Ascending aorta (tissue), 2 donors: ENCODE measurements at regions not wholly inside any gene's neighbourhood (a gene's known extent, or its start where the extent isn't known, plus 50 kb on each side); places are given as distances from the start of the nearest gene placed in this dataset.

Source experiments
- DNase-seq, 2 donors: peaks; one replicate each; pipeline ENCODE4 v3.0.0-alpha.2; 2019; ENCODE audit warnings: low spot score in 2 of 2
- H3K27ac ChIP-seq, 2 donors: fragments of 200-600 bp; sonication (generic); one replicate each; pipeline ENCODE4 v1.5.1; 2016 to 2017; ENCODE audit warnings: mild to moderate bottlenecking in 1 of 2
- H3K27me3 ChIP-seq: fragments of 200-600 bp; sonication (generic); one replicate; pipeline ENCODE4 v1.5.1; 2017
- H3K36me3 ChIP-seq, 2 donors: fragments of 200-600 bp; sonication (generic); one replicate each; pipeline ENCODE4 v1.5.1; 2016
- H3K4me1 ChIP-seq, 2 donors: fragments of 200-600 bp; sonication (generic); one replicate each; pipeline ENCODE4 v1.5.1; 2016 to 2017; ENCODE audit warnings: mild to moderate bottlenecking in 1 of 2
- H3K4me3 ChIP-seq, 2 donors: fragments of 200-600 bp; sonication (generic); one replicate each; pipeline ENCODE4 v1.5.1; 2016 to 2017; ENCODE audit warnings: mild to moderate bottlenecking in 1 of 2
- H3K9me3 ChIP-seq, 2 donors: fragments of 200-600 bp; sonication (generic); one replicate each; pipeline ENCODE4 v1.5.1; 2016
- intact Hi-C: fragments of 100-400 bp; cut with DNase I; formaldehyde crosslinking; loops from one replicate; pipeline ENCODE4 v1.15.1; 2023
- TF ChIP-seq, protein P1 (sequence below), 3 experiments: fragments of 200-600 bp in 2 of 3; fragments of 450-650 bp in 1 of 3; sonication (generic) in 2 of 3; IDR thresholded peaks; one replicate each; pipeline ENCODE4 v1.5.1; 2016 to 2019; ENCODE audit warnings: antibody characterized with exemption in 3 of 3, mild to moderate bottlenecking in 1 of 3, moderate library complexity in 1 of 3

DNA sequence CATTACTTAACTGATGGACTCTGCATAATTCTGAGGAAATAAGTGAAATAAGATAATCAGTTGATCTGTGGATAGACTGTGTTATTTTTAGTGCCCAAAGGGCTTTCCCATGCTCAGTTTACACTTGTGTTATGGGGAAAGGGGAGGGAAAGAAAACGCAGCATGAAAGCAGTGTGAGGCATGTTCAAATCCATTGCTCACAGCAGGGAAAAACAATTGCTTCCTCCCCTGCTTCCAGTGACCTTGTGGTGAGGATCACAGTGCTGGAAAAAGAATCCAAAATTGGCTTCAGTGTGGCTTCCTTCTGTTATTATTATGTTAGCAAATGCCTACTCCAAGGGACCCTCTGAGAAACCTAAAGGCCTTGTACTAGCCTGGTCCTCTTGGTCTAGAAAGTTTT is 285.1 kb upstream of the CDIN1 start:
- Histone ChIP-seq H3K4me1 (no peaks in the 10 kb centered on the region), H3K27me3 (no peaks in the 10 kb centered on the region), H3K9me3 (no peaks in the 10 kb centered on the region), H3K27ac (no peak overlapping the region), H3K36me3 (no peaks in the 10 kb centered on the region), H3K4me3 (no peak overlapping the region)
- TF ChIP-seq, protein P1, sequence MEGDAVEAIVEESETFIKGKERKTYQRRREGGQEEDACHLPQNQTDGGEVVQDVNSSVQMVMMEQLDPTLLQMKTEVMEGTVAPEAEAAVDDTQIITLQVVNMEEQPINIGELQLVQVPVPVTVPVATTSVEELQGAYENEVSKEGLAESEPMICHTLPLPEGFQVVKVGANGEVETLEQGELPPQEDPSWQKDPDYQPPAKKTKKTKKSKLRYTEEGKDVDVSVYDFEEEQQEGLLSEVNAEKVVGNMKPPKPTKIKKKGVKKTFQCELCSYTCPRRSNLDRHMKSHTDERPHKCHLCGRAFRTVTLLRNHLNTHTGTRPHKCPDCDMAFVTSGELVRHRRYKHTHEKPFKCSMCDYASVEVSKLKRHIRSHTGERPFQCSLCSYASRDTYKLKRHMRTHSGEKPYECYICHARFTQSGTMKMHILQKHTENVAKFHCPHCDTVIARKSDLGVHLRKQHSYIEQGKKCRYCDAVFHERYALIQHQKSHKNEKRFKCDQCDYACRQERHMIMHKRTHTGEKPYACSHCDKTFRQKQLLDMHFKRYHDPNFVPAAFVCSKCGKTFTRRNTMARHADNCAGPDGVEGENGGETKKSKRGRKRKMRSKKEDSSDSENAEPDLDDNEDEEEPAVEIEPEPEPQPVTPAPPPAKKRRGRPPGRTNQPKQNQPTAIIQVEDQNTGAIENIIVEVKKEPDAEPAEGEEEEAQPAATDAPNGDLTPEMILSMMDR (IDR thresholded peaks at IDR 0.05), result no peak
- intact Hi-C loops, result loop anchor here (10.0 kb wide), 1 partner anchor 100 kb away; no protein-coding TSS in a partner anchor
- no peak for DNase-seq

DNA sequence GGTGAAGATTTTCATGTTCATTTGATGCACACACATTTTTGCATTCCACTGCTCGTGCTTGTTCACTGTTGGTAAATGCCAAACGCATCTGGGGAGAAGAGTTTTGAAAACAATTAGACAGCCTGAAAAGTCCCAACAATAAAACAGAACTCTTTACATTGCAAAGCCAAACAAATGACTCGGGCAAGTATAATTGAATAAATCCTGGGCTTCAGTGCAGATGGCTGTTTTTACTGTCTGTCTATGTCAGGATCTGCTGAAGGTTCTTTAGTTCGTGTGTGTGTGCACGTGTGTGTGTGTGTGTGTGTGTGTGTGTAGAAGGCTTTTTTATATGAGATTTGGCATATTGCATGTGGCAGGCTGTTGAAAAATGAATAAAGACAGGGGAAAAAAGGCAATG is 277.5 kb upstream of the CDIN1 start:
- intact Hi-C loops, result no loop called here
- Histone ChIP-seq H3K27me3 (no peaks in the 10 kb centered on the region), H3K36me3 (no peaks in the 10 kb centered on the region), H3K4me1 (no peaks in the 10 kb centered on the region), H3K4me3 (no peak overlapping the region), H3K27ac (no peak overlapping the region), H3K9me3 (no peaks in the 10 kb centered on the region)
- DNase-seq, result no peak
- TF ChIP-seq, protein P1 (IDR thresholded peaks at IDR 0.05), result no peak

DNA sequence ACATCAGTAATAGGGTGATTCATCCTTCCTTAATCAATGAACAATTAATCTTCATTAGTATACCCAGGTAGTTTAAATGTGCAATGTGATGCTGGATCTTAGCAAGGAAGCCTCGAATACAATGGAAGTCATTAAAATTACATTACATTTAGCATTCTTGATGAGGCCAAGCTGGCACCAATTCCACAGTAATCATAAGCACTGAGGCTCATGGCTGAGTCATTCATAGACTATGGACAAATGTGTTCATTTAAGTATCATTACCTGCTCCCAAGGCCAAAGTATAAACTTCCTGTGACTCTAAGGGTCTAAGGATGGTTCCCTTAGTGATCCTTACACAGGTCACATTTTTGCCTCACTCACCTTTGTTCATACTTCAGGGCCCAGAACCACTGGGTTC is 266.4 kb upstream of the CDIN1 start:
- peaks cover 0 to 8% of the 10 kb centered on the region in 2 donors for H3K9me3 ChIP-seq
- no peak overlapping the region for H3K4me3 ChIP-seq
- no peaks in the 10 kb centered on the region for H3K36me3 ChIP-seq
- DNase-seq, result no peak
- intact Hi-C loops, result no loop called here
- no peak overlapping the region for H3K27ac ChIP-seq
- TF ChIP-seq, protein P1 (IDR thresholded peaks at IDR 0.05), result no peak
- no peaks in the 10 kb centered on the region for H3K27me3 ChIP-seq
- H3K4me1 ChIP-seq, result no peaks in the 10 kb centered on the region

DNA sequence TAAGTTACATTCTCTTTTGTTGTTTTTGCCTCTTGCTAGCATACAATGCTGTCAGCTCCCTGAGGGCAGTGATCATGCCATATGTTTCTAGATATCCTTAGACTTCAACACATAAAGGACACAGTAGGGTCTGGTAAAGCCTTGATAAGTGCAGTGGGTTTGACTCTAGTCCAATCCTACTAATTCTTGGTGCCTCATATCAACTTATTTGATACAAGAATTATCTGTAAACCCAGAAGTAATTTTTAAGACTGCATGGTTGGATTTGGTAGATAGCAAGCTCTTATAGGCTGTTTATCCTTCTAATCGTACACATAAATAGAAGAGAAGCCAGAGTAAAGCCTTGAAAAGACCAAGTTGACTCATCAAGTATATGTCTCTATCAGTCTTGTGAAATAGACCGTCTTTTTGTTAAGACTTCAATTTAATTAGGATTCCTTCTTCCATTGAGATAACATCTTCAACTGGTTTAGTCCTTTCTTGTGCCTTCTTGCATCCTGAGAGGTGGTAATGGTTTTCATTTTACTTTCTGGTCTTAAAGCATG is 265.6 kb upstream of the CDIN1 start:
- H3K9me3 ChIP-seq, result peaks cover 0 to 4% of the 10 kb centered on the region in 2 donors
- intact Hi-C loops, result no loop called here
- H3K4me1 ChIP-seq, result no peaks in the 10 kb centered on the region
- H3K27ac ChIP-seq, result no peak overlapping the region
- TF ChIP-seq, protein P1 (IDR thresholded peaks at IDR 0.05), result no peak
- no peak for DNase-seq
- no peaks in the 10 kb centered on the region for H3K27me3 ChIP-seq
- no peaks in the 10 kb centered on the region for H3K36me3 ChIP-seq
- no peak overlapping the region for H3K4me3 ChIP-seq

DNA sequence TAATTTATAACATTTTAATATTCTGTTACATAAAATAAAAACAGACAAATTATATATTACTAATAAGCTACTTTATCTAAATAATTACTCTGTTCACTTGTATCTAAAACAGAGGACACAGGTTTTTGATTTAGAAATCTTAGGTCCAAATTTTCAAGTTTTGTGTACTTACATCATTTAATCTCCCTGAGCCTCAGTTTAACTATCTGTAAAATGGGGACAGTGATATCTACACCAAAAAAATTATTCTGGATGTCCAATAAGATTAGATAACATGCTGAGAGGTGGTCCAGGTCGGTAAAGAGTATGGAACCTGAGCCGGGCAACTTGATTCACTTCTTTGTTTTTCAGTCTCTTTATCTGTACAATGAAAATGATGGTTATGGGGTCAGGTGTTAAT is 263.8 kb upstream of the CDIN1 start:
- no peak for DNase-seq
- Histone ChIP-seq H3K4me1 (no peaks in the 10 kb centered on the region), H3K9me3 (no peaks in the 10 kb centered on the region), H3K4me3 (no peak overlapping the region), H3K36me3 (no peaks in the 10 kb centered on the region), H3K27me3 (no peaks in the 10 kb centered on the region), H3K27ac (no peak overlapping the region)
- TF ChIP-seq, protein P1 (IDR thresholded peaks at IDR 0.05), result no peak
- intact Hi-C loops, result no loop called here

DNA sequence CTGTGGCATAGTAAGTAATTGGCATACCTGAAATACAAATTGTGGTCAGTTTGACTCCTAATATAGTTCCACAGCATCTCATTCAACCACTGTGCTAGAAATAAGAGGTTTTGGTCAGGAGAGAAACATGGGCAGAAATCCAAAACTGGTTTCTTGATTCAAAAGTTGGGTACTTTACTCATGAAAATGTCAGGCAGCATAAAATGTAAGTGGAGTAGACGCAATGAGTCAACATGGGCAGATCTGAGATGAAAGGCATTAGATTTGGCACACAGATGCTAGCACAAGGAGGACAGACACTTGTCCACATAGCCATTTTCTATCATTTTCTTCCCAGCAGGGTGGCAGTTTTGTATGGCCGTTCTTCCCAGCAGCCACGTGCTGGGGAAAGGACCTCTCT is 255.8 kb upstream of the CDIN1 start:
- Histone ChIP-seq H3K36me3 (no peaks in the 10 kb centered on the region), H3K27ac (no peak overlapping the region), H3K4me1 (no peaks in the 10 kb centered on the region), H3K4me3 (no peak overlapping the region), H3K9me3 (no peaks in the 10 kb centered on the region), H3K27me3 (no peaks in the 10 kb centered on the region)
- TF ChIP-seq, protein P1 (IDR thresholded peaks at IDR 0.05), result no peak
- DNase-seq, result no peak
- intact Hi-C loops, result no loop called here
